ENCODE measurements at regions not wholly inside any gene's neighbourhood (a gene's known extent, or its start where the extent isn't known, plus 50 kb on each side); places are given as distances from the start of the nearest gene placed in this dataset.

DNA sequence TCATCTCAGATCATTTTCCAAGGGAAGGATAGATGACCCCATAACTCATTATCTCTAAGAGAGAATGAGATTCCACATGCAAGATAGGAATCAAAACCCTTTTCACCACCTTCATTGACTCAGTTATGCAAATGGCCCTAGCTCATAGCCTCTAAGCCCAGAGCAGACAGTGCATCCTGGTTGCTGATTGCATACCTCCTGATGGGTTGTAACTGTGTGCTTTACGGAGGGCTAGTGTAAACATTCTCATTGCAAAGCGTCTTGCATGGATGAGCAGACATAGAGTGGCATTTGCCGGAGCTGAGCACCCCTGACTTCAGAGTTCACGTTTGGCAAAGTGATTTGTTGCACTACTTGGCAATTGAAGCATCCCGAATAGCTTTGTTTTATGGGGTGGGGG, 151.0 kb downstream of the VCX3A start:
- no peak for ATAC-seq
- no peaks in the 10 kb centered on the region for H3K9me3 ChIP-seq
- no peak overlapping the region for H3K27ac ChIP-seq
- no peak overlapping the region for H3K4me3 ChIP-seq
- ChIA-PET CTCF (no interaction called here), POLR2A (no interaction called here)
- WGBS (ENCODE audit: missing lambda C conversion rate) = 0% methylated on average over 2 of the region's 5 CpGs
- no peak overlapping the region for H3K4me2 ChIP-seq
- FAIRE-seq = no peak
- no peaks in the 10 kb centered on the region for H3K4me1 ChIP-seq
- TF ChIP-seq HEYL (CRISPR knock-in tag; IDR thresholded peaks at IDR 0.05) = no peak
- DNase-seq (ENCODE audit: low read depth in 1 of 2, low spot score in 1 of 2) = no peak

DNA sequence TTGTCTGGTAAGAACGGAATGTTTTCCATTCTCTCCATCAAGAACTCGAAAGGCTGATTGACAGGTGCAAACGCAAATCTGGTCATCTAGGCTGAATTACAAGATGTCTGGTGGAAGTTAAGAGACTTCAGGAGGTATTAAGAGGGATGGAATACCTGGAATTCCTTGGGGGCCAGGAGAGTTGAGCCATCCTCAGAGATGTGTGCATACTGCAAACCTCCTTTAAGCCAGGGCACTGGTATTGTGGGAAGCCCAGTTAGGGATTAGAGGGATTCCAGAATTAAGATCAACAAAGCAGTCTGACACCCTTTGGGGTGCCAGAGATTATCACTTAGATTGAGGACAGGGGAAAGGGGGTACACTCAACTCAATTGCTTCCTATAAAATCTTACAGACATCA, 151.4 kb downstream of the VCX3A start:
- POLR2A ChIA-PET = no interaction called here
- 0% methylated on average over 2 of the region's 3 CpGs for whole genome bisulfite sequencing (ENCODE audit: missing lambda C conversion rate)
- ATAC-seq = no peak
- H3K9me3 ChIP-seq = no peaks in the 10 kb centered on the region
- no peaks in the 10 kb centered on the region for H3K4me1 ChIP-seq
- TF ChIP-seq POLR2AphosphoS2 (conservative IDR thresholded peaks at IDR 0.05; ENCODE audit: low read length) = no peak
- TF ChIP-seq RFX5 (IDR thresholded peaks at IDR 0.05) = no peak
- TF ChIP-seq NFE2L2 (conservative IDR thresholded peaks at IDR 0.05; ENCODE audit: low read length) = no peak
- TF ChIP-seq KDM1A (IDR thresholded peaks at IDR 0.05; ENCODE audit: low read depth) = no peak
- no peak for TF ChIP-seq KDM5A (IDR thresholded peaks at IDR 0.05)
- no peak for TF ChIP-seq HDAC2 (IDR thresholded peaks at IDR 0.05)
- no peak for TF ChIP-seq EP300 (IDR thresholded peaks at IDR 0.05)
- TF ChIP-seq, protein P1, sequence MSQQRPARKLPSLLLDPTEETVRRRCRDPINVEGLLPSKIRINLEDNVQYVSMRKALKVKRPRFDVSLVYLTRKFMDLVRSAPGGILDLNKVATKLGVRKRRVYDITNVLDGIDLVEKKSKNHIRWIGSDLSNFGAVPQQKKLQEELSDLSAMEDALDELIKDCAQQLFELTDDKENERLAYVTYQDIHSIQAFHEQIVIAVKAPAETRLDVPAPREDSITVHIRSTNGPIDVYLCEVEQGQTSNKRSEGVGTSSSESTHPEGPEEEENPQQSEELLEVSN (IDR thresholded peaks at IDR 0.05; ENCODE audit: borderline replicate concordance, low read depth) = no peak
- TF ChIP-seq, protein P2, sequence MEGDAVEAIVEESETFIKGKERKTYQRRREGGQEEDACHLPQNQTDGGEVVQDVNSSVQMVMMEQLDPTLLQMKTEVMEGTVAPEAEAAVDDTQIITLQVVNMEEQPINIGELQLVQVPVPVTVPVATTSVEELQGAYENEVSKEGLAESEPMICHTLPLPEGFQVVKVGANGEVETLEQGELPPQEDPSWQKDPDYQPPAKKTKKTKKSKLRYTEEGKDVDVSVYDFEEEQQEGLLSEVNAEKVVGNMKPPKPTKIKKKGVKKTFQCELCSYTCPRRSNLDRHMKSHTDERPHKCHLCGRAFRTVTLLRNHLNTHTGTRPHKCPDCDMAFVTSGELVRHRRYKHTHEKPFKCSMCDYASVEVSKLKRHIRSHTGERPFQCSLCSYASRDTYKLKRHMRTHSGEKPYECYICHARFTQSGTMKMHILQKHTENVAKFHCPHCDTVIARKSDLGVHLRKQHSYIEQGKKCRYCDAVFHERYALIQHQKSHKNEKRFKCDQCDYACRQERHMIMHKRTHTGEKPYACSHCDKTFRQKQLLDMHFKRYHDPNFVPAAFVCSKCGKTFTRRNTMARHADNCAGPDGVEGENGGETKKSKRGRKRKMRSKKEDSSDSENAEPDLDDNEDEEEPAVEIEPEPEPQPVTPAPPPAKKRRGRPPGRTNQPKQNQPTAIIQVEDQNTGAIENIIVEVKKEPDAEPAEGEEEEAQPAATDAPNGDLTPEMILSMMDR (IDR thresholded peaks at IDR 0.05) = no peak
- TF ChIP-seq FOSL2 (IDR thresholded peaks at IDR 0.05) = no peak
- TF ChIP-seq FOSL2 (CRISPR knock-in tag; IDR thresholded peaks at IDR 0.05) = no peak
- TF ChIP-seq MAZ (IDR thresholded peaks at IDR 0.05; ENCODE audit: borderline replicate concordance, low read depth, low read length) = no peak
- TF ChIP-seq BHLHE40 (IDR thresholded peaks at IDR 0.05; ENCODE audit: low read depth, low read length) = no peak
- TF ChIP-seq JUNB (IDR thresholded peaks at IDR 0.05) = no peak
- TF ChIP-seq, protein P3, sequence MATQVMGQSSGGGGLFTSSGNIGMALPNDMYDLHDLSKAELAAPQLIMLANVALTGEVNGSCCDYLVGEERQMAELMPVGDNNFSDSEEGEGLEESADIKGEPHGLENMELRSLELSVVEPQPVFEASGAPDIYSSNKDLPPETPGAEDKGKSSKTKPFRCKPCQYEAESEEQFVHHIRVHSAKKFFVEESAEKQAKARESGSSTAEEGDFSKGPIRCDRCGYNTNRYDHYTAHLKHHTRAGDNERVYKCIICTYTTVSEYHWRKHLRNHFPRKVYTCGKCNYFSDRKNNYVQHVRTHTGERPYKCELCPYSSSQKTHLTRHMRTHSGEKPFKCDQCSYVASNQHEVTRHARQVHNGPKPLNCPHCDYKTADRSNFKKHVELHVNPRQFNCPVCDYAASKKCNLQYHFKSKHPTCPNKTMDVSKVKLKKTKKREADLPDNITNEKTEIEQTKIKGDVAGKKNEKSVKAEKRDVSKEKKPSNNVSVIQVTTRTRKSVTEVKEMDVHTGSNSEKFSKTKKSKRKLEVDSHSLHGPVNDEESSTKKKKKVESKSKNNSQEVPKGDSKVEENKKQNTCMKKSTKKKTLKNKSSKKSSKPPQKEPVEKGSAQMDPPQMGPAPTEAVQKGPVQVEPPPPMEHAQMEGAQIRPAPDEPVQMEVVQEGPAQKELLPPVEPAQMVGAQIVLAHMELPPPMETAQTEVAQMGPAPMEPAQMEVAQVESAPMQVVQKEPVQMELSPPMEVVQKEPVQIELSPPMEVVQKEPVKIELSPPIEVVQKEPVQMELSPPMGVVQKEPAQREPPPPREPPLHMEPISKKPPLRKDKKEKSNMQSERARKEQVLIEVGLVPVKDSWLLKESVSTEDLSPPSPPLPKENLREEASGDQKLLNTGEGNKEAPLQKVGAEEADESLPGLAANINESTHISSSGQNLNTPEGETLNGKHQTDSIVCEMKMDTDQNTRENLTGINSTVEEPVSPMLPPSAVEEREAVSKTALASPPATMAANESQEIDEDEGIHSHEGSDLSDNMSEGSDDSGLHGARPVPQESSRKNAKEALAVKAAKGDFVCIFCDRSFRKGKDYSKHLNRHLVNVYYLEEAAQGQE (IDR thresholded peaks at IDR 0.05) = no peak
- TF ChIP-seq POLR2A (IDR thresholded peaks at IDR 0.05; ENCODE audit: low read length) = no peak
- no peak for TF ChIP-seq TP53 (CRISPR knock-in tag; IDR thresholded peaks at IDR 0.05)
- H3K4me2 ChIP-seq = no peak overlapping the region
- no peak overlapping the region for H3K27ac ChIP-seq
- no peak for FAIRE-seq
- H3K4me3 ChIP-seq = no peak overlapping the region
- DNase-seq (ENCODE audit: low read depth in 1 of 2, low spot score in 1 of 2) = no peak
- CTCF ChIA-PET = no interaction called here

DNA sequence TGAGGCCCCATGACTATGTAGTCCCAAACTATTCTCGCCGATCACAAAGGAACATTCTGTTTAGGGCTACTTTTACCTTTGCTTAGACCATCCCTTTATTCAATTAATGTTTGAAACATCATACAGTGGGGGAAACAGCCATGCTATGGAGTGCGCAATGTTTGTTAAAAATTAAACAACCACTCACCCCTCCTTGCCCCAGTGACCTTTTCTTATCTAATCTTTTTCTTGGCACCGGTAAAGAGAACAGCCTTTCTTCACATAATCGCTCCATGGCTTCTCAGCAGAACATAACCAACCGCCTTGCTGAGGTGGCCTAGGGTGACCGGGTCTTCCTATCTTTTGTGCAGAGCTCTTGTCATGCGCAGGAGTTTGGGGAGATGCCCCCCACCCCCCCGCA, 152.6 kb downstream of the VCX3A start:
- no peaks in the 10 kb centered on the region for H3K9me3 ChIP-seq
- ChIA-PET POLR2A (no interaction called here), CTCF (no interaction called here)
- H3K4me2 ChIP-seq = no peak overlapping the region
- ATAC-seq (no peak), DNase-seq (ENCODE audit: low read depth in 1 of 2, low spot score in 1 of 2) (no peak), FAIRE-seq (no peak)
- H3K4me1 ChIP-seq = no peaks in the 10 kb centered on the region
- WGBS (ENCODE audit: missing lambda C conversion rate) = 25% methylated on average over 8 of the region's 9 CpGs
- H3K27ac ChIP-seq = no peak overlapping the region
- no peak overlapping the region for H3K4me3 ChIP-seq
- TF ChIP-seq, protein P4, sequence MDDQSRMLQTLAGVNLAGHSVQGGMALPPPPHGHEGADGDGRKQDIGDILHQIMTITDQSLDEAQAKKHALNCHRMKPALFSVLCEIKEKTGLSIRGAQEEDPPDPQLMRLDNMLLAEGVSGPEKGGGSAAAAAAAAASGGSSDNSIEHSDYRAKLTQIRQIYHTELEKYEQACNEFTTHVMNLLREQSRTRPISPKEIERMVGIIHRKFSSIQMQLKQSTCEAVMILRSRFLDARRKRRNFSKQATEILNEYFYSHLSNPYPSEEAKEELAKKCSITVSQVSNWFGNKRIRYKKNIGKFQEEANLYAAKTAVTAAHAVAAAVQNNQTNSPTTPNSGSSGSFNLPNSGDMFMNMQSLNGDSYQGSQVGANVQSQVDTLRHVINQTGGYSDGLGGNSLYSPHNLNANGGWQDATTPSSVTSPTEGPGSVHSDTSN (IDR thresholded peaks at IDR 0.05) = no peak
- TF ChIP-seq GATA3 (IDR thresholded peaks at IDR 0.05; ENCODE audit: borderline replicate concordance) (no peak), JUNB (IDR thresholded peaks at IDR 0.05) (no peak), MAZ (IDR thresholded peaks at IDR 0.05; ENCODE audit: borderline replicate concordance, low read depth, low read length) (no peak), HEYL (CRISPR knock-in tag; IDR thresholded peaks at IDR 0.05) (no peak), CBX2 (IDR thresholded peaks at IDR 0.05; ENCODE audit: borderline replicate concordance, low read depth) (no peak), EHF (CRISPR knock-in tag; IDR thresholded peaks at IDR 0.05) (no peak), PHF8 (IDR thresholded peaks at IDR 0.05; ENCODE audit: borderline replicate concordance, low read depth) (no peak)
- TF ChIP-seq, protein P5, sequence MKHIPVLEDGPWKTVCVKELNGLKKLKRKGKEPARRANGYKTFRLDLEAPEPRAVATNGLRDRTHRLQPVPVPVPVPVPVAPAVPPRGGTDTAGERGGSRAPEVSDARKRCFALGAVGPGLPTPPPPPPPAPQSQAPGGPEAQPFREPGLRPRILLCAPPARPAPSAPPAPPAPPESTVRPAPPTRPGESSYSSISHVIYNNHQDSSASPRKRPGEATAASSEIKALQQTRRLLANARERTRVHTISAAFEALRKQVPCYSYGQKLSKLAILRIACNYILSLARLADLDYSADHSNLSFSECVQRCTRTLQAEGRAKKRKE (CRISPR knock-in tag; IDR thresholded peaks at IDR 0.05; ENCODE audit: low read depth) = no peak
- TF ChIP-seq, protein P6, sequence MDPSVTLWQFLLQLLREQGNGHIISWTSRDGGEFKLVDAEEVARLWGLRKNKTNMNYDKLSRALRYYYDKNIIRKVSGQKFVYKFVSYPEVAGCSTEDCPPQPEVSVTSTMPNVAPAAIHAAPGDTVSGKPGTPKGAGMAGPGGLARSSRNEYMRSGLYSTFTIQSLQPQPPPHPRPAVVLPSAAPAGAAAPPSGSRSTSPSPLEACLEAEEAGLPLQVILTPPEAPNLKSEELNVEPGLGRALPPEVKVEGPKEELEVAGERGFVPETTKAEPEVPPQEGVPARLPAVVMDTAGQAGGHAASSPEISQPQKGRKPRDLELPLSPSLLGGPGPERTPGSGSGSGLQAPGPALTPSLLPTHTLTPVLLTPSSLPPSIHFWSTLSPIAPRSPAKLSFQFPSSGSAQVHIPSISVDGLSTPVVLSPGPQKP (IDR thresholded peaks at IDR 0.05; ENCODE audit: low read depth, low read length) = no peak
